C4-2B (cell line): ENCODE measurements at regions not wholly inside any gene's neighbourhood (a gene's known extent, or its start where the extent isn't known, plus 50 kb on each side); places are given as distances from the start of the nearest gene placed in this dataset.

Experiments
- CTCF ChIP-seq: fragments of 450-650 bp; conservative IDR thresholded peaks from 2 replicates; pipeline ENCODE4 v1.5.1; 2017; ENCODE audit warnings: mild to moderate bottlenecking
- ZFX ChIP-seq: fragments of 450-650 bp; IDR thresholded peaks from 2 replicates; pipeline ENCODE4 v1.6.1; 2017

GRCh38 chr5:158351485-158352125 is 492.7 kb upstream of the CLINT1 start:
- TF ChIP-seq CTCF (no peak), ZFX (no peak)
